Nephron (organoid): ENCODE measurements at regions not wholly inside any gene's neighbourhood (a gene's known extent, or its start where the extent isn't known, plus 50 kb on each side); places are given as distances from the start of the nearest gene placed in this dataset.

Experiments
- H3K27ac Mint-ChIP-seq, 3 experiments: 2 replicates each; pipeline ENCODE4 v1.8.0; 2020; ENCODE audit warnings: mixed read lengths in 3 of 3, mild to moderate bottlenecking in 2 of 3, moderate library complexity in 1 of 3
- H3K27me3 Mint-ChIP-seq: 2 replicates; pipeline ENCODE4 v1.8.0; 2021; ENCODE audit warnings: low read depth, mild to moderate bottlenecking, moderate library complexity, mixed read lengths
- H3K36me3 Mint-ChIP-seq: 2 replicates; pipeline ENCODE4 v1.8.0; 2020; ENCODE audit warnings: low read depth, mixed read lengths
- H3K4me1 Mint-ChIP-seq: 2 replicates; pipeline ENCODE4 v1.8.0; 2020; ENCODE audit warnings: mixed read lengths
- H3K4me3 Mint-ChIP-seq, 3 experiments: 2 replicates each; pipeline ENCODE4 v1.8.0; 2020; ENCODE audit warnings: mild to moderate bottlenecking in 3 of 3, mixed read lengths in 3 of 3, moderate library complexity in 2 of 3
- H3K9me3 Mint-ChIP-seq: 2 replicates; pipeline ENCODE4 v1.8.0; 2020; ENCODE audit warnings: mixed read lengths
- TF ChIP-seq, protein P1 (sequence below), 3 experiments: fragments of 200-600 bp; sonication (generic); IDR thresholded peaks; one replicate each; pipeline ENCODE4 v1.5.0; 2021; ENCODE audit warnings: antibody characterized with exemption in 3 of 3; ENCODE audit not compliant: unreplicated experiment in 3 of 3

DNA sequence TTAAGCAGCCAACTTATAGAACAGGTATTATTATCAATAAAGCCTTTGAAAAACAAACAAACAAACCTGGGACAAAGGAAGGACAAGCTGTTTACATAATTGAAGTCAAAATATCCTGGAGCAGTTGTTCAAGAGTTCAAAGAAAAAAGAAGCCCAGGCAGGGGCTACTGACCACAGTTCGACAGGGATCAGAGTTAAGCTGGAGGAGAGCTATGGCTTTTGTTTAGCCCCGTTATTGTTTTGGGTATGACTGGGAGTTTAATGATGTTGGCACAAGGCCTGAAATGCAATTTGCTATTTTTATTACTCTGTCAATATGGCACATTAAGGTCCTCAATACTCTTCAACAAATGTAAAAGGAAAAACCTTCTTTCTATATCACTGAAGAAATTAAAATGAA, 624.4 kb upstream of the KLHL1 start:
- Mint-ChIP-seq H3K9me3 (no peaks in the 10 kb centered on the region), H3K27me3 (no peaks in the 10 kb centered on the region), H3K27ac (no peak overlapping the region), H3K4me3 (no peak overlapping the region), H3K4me1 (no peaks in the 10 kb centered on the region), H3K36me3 (no peaks in the 10 kb centered on the region)
- TF ChIP-seq, protein P1, sequence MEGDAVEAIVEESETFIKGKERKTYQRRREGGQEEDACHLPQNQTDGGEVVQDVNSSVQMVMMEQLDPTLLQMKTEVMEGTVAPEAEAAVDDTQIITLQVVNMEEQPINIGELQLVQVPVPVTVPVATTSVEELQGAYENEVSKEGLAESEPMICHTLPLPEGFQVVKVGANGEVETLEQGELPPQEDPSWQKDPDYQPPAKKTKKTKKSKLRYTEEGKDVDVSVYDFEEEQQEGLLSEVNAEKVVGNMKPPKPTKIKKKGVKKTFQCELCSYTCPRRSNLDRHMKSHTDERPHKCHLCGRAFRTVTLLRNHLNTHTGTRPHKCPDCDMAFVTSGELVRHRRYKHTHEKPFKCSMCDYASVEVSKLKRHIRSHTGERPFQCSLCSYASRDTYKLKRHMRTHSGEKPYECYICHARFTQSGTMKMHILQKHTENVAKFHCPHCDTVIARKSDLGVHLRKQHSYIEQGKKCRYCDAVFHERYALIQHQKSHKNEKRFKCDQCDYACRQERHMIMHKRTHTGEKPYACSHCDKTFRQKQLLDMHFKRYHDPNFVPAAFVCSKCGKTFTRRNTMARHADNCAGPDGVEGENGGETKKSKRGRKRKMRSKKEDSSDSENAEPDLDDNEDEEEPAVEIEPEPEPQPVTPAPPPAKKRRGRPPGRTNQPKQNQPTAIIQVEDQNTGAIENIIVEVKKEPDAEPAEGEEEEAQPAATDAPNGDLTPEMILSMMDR (IDR thresholded peaks at IDR 0.05; ENCODE audit: unreplicated experiment in 3 of 3) = no peak

DNA sequence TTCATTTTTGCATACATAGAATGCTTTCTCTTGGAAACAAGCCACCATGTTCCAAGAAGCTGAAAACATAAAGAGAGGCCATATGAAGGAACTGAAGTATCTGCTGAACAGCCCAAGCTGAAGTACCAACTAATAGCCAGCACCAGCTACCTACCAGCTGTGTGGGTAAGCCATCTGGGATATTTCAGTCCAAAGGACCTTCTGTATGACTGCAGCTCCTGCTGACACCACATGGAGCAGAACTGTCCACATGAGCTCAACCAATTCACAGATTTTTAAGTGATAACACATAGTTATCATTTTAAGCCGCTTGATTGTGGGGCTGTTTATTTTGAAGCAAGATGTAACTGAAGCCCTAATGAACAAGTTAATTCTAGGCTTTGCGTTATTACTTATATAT, 621.1 kb upstream of the KLHL1 start:
- Mint-ChIP-seq H3K4me1 (no peaks in the 10 kb centered on the region), H3K9me3 (no peaks in the 10 kb centered on the region), H3K27me3 (no peaks in the 10 kb centered on the region), H3K27ac (no peak overlapping the region), H3K36me3 (no peaks in the 10 kb centered on the region), H3K4me3 (no peak overlapping the region)
- TF ChIP-seq, protein P1 (IDR thresholded peaks at IDR 0.05; ENCODE audit: unreplicated experiment in 3 of 3) = no peak

DNA sequence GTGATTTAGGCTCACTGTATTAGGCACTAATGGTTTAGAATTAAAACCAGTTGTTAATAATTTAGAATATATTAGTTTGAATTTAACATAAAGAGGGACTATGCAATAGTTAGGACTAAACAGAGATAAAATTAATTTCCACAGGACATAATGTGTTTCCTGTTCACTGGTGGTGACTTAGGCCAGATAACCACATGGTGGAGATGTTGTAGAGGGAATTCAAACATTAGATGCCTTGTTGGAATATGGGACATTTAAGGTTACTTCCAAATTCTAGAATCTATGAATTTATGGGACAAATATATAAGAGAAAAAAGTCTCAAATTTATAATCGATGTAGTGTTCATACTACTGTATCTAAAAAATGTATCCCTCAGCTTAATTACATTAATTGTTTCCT, 615.5 kb upstream of the KLHL1 start:
- Mint-ChIP-seq H3K4me1 (no peaks in the 10 kb centered on the region), H3K27me3 (no peaks in the 10 kb centered on the region), H3K27ac (no peak overlapping the region), H3K9me3 (no peaks in the 10 kb centered on the region), H3K4me3 (no peak overlapping the region), H3K36me3 (no peaks in the 10 kb centered on the region)
- TF ChIP-seq, protein P1 (IDR thresholded peaks at IDR 0.05; ENCODE audit: unreplicated experiment in 3 of 3) = peak; percentile 37 to 50 (median 38)

DNA sequence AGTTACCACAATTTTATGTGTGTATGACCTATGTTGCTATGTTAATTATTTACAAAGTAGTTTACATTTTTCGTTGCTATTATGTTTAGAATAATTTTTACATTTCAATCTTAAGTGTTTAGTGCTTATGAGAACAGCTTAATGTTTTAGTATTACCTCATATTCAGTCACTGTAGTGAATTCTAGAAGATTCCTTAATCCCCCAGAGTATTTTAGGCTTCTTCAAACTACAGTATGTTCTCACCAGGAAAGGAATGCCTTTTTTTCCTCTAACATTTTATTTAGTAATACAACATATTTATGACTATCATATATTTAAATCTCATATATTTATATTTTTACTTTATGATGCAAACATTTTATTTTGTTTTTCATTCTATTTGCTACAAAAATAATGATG, 612.1 kb upstream of the KLHL1 start:
- Mint-ChIP-seq H3K4me3 (no peak overlapping the region), H3K27ac (no peak overlapping the region), H3K27me3 (no peaks in the 10 kb centered on the region), H3K36me3 (no peaks in the 10 kb centered on the region), H3K4me1 (no peaks in the 10 kb centered on the region), H3K9me3 (no peaks in the 10 kb centered on the region)
- TF ChIP-seq, protein P1 (IDR thresholded peaks at IDR 0.05; ENCODE audit: unreplicated experiment in 3 of 3) = no peak

DNA sequence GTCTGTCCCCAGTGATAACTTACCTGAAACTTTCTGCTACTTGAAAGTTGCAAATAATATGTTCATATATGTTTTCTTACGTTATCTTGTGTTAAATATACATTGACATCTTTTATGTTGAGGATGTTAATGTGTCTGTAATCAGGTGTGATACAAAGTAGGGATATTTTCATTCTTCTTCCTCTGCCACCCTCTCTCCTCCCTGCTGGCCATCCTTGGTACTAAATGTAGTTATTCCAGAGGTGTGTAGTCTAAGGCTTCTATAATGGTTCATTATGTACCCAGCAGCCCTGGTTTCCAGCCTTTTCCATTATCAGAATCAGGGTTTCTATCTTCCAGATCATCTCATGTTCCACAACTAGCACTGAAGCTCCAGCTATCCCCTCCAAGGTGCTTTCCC, 606.7 kb upstream of the KLHL1 start:
- no peaks in the 10 kb centered on the region for H3K36me3 Mint-ChIP-seq
- peaks cover 5% of the 10 kb centered on the region for H3K27me3 Mint-ChIP-seq
- TF ChIP-seq, protein P1 (IDR thresholded peaks at IDR 0.05; ENCODE audit: unreplicated experiment in 3 of 3) = peak in 1 of 3 experiments; percentile 11
- no peak overlapping the region for H3K27ac Mint-ChIP-seq
- H3K4me3 Mint-ChIP-seq = no peak overlapping the region
- no peaks in the 10 kb centered on the region for H3K4me1 Mint-ChIP-seq
- no peaks in the 10 kb centered on the region for H3K9me3 Mint-ChIP-seq

DNA sequence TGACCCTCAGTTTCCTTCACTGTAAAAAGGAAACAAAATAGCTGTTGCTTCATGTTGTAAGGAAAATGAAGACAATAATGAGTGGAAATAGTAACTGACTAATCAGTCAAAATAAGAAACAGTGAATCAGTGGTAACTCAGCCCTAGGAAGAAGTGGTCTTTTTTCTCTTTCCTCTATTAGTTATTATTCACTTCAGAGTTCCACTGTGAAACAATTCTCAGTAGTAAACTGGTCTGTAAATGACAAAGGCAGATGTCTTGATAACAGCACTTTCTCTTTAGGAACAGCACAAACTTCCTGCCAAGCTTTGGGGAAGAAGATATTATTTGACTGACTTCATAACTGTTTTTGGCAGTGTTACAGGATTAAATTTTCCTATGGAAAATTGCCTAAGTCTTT, 600.5 kb upstream of the KLHL1 start:
- no peak overlapping the region for H3K4me3 Mint-ChIP-seq
- H3K9me3 Mint-ChIP-seq = no peaks in the 10 kb centered on the region
- no peak overlapping the region for H3K27ac Mint-ChIP-seq
- no peaks in the 10 kb centered on the region for H3K4me1 Mint-ChIP-seq
- no peaks in the 10 kb centered on the region for H3K36me3 Mint-ChIP-seq
- TF ChIP-seq, protein P1 (IDR thresholded peaks at IDR 0.05; ENCODE audit: unreplicated experiment in 3 of 3) = no peak
- peaks cover 5% of the 10 kb centered on the region for H3K27me3 Mint-ChIP-seq
